Eye (tissue), 1 donor: ENCODE measurements at regions not wholly inside any gene's neighbourhood (a gene's known extent, or its start where the extent isn't known, plus 50 kb on each side); places are given as distances from the start of the nearest gene placed in this dataset.

ENCODE experiments used
- DNase-seq: peaks from one replicate; pipeline ENCODE4 v3.0.0-alpha.2; 2015

DNA sequence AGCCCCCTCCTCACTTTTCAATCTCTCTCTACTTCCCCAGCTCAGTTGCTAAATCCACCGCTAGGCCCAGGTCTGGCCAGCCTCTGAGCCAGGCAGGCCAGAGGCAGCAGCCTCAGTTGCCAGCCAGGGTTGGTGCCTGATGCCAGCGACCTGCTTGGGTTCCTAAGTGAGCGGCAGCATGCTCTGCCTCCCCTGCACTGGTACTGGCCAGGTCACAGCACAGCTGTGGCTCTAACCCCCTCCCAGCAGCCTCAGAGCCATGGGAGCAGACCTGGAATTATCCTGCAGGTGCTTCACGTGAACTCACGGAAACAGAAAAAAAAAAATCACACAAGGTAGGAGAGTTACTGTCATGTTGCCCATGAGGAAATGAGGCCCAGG, 82.5 kb upstream of the ATF3 start:
- DNase-seq = no peak

DNA sequence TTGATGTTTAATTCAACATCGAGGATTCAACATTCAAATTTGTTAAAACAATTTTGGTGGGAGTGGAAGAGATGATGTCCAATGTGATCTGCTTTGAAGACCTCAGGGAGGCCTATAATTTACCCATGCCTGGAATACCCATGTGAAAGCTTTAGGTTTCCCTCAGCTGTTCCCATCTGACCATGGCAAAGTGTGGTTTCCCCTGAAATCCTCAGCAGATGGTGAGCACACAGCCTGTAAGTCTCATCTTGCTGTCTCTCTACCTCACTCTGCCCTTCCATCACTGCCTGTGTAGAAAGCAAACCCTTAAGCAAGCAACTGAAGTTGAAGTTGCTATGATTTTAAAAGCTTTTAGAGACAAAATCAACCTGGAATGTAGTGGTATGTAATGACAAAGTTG, 80.1 kb upstream of the ATF3 start:
- DNase-seq = no peak

DNA sequence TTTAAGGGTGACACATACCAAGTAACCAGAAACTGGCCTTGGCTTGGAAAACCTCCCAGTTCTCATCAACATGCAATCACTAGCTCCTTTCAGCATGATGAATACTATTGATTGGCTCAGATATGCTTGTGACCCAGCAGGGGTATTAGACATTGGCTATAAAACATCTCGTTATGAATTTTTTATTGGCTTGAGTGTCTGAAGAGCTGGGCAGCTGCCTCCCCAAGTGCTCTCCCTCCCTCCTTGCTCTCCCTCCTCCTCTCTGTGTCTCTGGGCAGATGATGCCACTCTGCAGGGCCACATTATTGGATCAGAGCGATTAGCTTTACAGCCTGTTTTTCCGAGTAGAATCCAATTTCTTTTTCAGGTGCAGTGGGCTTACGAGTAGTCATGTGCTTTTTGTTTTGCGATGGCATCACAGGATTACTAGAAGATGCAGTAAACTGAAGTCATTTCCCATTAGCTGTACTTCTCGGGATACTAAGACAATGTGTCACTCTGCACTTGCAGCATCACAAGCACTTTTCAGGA, 79.3 kb upstream of the ATF3 start:
- DNase-seq = peak; percentile 79

DNA sequence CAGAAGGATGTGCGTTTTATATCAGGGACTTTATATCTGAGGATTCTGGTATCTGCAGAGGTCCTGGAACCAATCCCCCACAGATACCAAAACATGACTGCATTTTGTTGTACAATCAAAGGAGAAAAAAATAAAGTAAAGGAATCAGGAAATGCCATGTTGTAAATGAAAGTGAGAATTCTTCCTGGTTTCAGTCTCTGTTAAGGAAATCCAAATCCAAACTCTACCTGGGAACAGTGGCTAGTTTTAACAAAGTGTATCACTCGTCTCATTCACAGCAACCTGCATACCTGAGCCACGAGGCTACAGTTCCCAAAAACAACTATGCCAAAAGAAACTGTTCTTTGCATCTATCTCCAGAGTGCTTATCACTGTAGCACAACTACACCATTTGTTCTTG, 77.3 kb upstream of the ATF3 start:
- DNase-seq = no peak

DNA sequence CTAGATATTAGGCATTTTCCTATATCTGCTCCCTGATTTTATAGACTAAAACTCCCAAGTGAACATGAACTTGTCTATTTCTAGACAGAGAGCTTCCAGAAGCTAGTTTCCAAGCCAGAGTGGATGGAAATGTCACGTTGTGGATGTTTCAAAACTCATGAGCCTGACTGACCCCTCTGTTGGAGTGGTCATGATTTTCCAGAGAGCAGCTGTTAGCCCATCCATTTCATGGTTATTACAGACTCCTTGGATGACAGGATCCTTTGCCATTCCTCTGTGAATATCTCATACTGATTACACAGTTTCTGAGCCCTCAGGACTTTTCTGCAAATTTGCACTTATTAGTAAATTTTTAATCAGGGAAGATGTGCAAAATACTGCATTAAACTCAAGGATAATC, 76.8 kb upstream of the ATF3 start:
- peak; percentile 34 for DNase-seq

DNA sequence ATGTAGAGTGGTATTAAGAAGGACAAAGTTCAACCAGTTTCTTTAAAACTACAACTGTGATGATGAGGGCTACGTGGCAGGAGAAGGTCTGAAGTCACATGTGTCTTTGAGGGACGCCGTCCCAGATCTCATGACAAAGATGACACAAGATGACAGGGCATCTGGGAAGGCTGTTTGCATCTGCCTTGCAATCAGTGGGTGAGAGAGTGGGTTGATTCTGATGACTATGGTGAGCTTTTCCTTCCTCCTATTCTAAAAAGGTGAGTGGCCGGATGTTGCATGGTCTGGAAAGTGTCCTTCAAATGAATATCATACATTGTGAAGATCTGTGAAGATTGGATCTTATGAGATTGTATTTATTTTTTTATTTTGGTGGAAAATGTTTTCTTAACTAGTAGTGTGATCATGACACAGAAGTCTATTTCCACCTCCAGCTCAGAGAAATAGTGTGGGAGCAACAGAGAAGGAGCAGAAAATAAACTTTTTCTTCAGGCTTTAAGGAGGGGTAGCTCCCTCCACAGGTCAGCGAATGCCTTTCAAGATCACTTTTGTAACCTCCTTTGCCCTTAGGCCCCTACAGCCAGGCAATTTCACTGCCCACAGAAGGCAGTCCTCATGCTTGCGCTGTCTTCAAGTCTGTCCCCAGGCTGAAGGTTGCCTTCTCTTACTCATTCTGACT, 76.0 kb upstream of the ATF3 start:
- DNase-seq = no peak

DNA sequence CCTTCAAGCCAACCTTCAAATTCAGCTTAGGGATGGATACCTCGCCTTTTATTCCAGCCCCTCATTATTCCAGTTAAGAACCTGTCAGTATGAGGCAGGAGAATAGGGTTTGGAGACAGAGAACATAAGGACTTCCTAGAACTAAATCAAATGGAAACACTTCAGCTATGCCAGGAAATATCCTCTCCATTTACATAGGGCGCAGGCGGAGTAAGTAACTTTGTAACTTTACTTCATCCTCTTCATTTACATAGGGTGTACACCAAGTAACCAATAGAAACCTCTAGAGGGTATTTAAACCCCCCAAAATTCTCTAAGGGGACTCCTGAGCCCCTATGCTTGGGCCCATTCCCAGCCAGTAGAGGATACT, 75.4 kb upstream of the ATF3 start:
- no peak for DNase-seq

DNA sequence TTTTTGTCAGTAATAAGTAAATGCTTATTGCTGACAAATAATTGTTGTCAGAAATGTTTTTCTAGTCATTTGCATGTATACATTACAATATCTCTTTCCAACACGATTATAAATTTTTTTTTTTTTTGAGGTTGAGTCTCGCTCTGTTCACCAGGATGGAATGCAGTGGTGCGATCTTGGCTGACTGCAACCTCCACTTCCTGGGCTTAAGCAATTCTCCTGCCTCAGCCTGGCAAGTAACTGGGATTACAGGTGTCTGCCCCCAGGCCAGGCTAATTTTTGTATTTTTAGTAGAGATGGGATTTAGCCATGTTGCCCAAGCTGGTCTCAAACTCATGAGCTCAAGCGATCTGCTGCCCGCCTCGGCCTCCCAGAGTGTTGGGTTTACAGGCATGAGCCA, 72.0 kb upstream of the ATF3 start:
- DNase-seq = no peak

DNA sequence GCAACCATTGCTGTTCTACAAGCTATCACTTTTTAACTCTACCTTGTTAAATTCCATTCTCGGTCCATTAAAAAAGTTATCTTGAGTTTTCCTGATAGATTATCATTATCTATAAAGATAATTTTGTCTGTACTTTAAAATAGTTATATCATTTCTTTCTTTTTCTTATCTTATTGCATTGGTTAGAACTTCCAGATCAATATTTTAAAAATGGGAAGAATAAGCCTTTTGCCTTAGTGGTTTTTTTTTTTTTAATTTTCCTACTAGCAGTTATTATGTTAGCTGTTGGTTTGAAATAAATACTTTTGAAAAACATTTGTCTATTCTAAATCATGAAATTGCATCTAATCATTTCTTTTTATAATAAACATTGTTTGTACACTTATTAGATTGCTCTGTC, 71.0 kb upstream of the ATF3 start:
- no peak for DNase-seq

DNA sequence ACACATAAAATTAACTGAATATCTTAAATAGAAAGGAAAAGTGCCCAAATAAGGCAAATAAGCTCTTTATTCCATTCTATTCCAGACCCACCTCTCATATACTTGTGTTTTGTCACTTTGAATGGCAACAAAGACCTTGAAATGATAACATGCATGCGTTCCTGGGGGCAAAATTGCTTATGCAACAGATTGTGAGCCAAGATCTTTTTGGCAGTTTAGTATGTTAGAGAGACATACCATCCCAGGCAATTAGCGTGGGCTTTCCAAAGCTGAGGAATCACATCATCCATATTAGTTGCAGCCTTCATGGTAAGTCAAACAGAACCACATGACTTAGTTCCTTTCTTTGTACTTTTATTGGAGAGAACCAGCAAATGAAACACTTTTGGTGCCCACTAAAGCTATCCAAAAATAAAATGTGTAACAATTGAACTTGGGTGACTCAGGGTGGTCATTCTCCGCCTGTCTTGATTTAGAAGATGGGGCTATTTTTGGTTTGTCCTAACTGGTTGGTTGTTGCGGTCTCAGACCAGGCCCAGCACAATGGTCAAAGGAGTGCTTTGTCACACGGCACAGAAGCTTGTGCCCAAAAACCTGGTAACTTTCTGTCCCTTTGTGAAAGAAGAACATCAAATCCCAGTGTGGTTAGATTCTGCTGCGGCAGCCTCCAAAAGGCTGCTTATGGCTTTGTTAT, 68.7 kb upstream of the ATF3 start:
- no peak for DNase-seq

DNA sequence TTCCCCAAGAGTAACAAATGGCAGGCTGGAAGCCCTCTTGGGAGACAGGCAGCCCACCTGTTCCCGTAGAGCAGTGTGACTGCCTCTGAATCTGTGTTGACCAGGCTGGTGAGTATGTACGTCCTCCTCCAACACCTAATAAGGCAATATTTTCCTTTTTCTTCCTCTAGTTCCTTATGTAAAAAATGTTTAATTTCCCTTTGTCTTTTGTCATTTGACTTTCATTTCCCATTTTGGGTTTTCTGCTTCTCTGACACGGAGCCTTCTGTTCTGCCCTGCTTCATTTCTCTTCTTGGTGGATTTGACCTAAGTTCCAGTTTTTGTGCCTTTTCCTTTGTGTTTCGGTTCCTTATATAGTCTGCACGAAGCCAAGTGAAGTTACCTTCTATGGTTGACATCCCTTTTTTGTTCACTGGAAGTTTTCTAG, 65.8 kb upstream of the ATF3 start:
- DNase-seq = no peak

DNA sequence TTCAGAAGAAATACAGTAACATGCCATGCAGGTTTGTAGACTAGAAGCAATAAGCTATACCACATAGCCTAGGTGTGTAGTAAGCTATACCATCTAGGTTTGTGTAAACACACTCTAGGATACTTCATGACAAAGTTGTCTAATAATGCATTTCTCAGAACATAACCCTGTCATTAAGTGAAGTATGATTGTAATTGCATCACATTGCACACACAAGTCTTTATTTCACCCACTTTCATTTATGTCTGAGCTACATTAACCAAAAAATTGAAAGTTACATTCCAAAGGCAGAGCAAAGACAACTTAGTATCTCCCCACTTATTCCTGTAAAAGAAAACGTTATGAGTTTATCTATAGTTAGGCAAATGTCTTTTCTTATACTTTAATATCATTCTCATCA, 64.5 kb upstream of the ATF3 start:
- DNase-seq = no peak

DNA sequence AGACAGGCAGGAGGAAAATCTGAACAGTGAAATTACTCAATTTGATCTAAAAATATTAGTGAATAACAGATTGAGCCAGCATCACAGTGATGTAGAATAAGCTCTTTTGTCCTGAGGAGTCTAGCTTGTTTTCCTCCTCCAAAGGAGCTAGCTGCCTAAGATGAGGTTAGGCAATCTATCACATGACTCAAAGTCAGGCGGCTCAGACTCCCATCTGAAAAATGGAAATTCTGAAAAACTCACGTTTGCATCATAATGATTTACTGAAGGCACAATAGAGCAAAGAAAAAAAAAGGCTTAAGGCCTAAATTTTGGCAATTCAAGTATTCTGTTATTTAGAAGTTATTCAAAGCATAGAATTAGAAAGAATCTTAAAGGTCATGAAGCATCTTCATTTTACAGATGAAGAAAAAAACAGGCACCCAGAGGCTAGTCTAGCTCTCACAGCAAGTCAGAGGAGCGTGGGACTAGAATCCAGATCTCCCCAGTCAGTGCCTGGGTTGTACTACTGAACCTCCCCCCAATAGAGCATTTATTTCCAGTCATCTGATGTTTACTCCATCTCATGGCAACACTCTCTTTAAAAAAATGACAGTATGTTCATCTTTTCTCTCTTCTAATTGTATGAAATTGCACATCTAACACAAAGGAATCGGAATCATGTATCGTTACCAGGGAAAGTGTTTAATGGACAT, 62.5 kb upstream of the ATF3 start:
- no peak for DNase-seq

DNA sequence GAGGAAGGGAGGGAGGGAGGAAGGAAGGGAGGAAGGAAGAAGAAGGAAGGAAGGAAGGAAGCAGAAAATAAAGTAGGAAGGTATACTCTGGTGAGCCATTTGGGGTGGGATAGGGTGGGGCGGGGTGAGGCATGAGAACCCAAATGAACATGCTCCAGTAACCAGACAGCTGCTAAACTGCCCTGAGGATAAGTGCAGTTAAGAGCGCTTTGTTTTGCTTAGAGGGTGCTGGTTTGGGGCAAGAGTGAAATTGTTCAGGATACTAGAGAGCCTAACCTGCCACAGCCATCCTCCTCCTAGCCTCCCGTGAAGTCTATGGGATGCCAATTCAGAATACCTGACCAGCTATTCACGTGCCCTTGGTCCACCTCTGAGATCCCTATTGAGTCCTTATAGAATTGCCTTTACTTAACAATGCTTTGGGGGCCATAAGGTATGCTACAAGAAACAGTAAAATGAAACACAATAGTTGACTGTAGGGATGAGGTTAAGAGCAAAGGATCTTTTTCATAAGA, 59.0 kb upstream of the ATF3 start:
- no peak for DNase-seq

DNA sequence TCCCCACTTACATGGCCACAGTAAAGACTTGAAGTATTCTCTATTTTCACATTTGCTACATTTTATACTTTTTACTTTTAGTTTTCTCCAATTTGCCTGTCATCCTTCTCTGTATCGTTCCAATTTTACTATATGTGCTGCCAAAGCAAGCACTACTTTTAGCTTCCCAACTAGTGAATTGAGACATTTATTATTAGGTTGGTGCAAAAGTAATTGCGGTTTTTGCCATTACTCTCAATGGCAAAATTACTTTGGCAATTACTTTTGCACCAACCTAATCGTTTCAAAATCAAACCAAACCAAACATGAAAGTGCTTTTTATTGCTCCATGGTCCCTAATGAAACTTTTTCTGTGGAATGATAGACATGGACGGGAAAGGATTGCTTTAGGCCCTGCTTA, 56.6 kb upstream of the ATF3 start:
- DNase-seq = no peak

DNA sequence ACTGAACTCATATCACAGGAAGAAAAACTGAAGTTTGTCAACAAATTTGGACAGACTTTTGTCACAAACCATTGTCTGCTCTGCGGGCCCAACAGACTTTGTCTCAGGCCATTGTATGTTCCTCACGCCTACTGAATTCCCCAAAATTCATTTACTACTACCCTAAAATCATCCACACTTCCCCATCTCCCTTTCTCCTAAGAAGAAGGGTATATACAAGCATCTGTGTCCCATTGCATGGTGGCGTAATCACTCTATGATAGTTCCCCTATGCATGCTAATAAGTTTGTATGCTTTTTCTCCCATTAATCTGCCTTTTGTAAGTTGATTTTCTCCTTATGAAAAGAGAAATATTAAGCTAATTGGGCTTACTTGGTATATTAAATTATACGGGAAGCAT, 54.9 kb upstream of the ATF3 start:
- no peak for DNase-seq

DNA sequence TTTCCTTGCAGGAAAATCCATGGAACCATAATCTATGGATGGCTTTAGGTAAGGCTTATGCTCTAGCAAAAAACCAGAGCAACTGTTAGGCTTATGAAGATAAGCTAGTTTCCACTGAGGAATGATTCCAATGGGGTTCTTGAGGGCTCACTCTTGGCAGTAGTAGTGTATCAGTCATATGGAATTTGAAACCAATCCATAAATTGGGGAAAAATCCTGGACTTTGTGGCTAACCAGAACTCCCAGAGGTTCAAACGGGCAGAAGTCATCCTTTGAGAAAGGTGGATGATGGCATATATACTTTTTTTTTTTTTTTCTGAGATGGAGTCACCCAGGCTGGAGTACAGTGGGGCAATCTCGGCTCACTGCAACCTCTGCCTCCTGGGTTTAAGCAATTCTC, 54.2 kb upstream of the ATF3 start:
- no peak for DNase-seq

DNA sequence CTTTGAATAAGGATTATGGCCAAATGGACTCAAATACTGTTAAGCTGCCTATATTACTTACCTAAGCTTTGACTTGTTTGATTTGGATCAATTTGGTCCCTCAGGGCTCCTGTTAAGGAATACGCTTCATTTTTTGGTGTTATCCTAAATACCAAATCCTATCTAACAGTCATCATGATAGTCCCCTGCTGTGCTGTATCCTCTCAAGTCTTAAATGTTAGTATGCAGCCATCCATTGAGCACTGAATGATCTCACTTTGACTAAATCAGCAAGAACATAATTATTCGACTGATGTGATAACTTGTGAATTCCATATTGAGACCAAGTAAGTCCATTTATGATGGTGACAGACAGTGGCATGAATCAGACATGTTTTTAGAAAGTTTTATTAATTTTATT, 53.1 kb upstream of the ATF3 start:
- no peak for DNase-seq

DNA sequence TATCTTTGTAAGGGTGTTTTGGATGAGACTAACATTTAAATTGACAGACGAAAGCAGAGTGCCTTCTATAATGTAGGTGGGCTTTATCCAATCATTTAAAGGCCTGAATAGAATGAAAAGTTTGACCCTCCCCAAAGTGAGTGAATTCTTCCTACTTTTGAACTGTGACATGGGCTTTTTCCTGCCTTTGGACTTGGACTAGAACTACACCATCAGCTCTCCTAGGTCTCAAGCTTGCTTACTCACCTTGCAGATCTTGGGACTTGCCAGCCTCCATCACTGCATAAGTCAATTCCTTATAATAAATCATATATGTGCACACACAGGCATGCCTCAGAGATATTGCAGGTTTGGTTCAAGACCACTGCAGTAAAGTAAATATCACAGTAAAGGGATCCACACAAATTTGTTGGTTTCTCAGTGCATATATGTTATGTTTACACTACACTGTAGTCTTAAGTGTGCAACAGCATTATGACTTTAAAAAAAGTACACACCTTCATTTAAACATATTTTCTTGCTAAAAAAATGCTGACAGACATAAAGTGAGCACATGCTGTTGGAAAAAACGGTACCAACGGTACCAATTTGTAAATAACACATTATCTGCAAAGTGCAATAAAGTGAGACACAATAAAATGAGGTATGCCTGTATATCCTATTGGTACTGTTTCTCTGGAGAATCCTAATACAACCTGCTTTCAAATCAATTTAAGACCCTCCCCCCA, 51.6 kb upstream of the ATF3 start:
- DNase-seq = no peak

DNA sequence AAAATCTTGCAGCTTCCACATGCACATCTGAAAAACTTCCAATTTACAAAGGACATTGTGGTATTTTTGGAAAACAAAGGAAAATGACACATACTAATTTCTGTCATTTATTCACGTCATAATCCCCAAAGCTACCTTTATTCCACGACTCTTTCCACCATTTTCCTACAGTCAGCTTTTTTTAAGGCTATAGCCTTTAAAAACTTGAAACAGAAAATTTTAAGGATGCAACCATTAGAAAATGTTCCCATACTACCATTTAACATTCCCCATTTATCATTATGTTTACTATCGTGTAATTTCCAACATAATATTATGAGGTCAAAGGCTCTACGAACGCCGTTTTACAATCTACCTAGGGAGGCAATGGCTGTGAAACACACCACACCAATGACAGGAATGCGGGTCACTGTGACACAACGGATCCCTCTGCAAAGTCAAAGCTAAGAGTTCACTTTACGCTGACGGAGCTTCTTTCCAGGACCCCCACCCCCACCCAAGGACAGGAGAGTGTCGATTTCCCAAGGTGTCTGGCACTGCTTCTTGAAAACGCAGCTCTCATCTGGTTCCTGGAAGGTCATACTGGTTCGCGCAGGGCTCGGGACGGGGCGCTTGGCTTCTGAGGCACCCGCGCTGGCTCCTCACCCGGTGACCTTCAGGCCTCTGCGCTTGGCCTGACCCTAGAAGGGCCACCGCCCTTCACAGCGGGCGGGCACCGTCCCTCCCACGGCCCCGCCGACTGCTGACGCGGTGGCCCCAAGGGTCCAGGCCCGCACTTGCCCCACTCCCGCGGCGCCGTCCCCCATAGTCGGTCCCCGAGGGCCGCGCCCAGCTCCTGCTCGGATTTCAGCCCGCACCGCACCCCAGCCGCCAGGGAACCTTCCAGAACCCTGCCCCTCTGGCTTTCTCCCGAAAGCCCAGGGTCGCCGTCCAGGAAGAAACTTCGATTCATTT, 50.5 kb upstream of the ATF3 start:
- DNase-seq = peak; percentile 71

DNA sequence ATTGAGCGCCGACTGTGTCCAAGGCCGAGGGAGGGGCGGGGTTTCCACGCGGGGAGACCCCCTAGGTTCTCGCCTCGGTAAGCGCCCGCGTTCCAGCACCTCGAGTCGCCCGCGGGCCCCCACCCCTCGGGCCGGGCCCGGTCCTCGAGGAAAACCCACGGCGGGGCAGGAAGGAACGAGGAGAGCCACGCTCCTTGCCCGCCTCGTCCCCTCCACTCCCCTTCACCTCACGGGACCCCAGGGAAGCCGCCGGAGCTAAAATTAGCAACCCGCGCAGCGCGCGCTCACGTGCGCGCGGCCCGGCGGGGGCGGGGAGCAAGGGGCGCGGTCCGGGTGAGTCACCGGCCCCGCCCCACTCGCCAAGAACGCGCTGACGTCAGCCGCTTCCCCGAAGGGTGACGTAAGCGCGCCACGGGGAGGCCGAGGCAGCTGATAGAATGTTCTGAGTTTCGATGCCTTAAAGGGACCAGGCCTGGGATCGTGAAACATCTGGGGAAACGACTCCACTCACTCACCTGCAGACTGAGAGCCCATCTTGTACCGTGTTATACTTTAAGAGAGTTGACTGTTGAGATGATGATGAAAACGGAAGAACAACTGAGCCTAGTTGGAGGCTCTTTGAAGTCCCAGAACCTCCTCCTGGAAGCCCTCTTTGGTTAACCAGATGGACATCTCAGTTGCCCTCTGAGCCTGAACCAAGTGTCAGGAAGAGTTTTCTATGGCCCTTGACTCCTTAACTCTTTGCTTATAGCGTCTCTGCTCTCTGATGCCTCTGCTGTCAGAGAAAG, 49.7 kb upstream of the ATF3 start:
- peak; percentile 97 for DNase-seq
